Lung (tissue), 11 donors: ENCODE measurements at regions not wholly inside any gene's neighbourhood (a gene's known extent, or its start where the extent isn't known, plus 50 kb on each side); places are given as distances from the start of the nearest gene placed in this dataset.

Experiments
- ATAC-seq: fragments of 200-7000 bp; cut with Tn5 transposase; one replicate; pipeline ENCODE4 v1.9.1; 2020; ENCODE audit warnings: moderate number of reproducible peaks; ENCODE audit not compliant: insufficient read depth, low FRiP score
- DNase-seq, 3 donors: peaks; one replicate each; pipeline ENCODE4 v3.0.0-alpha.2; 2013 to 2017
- H3K27ac ChIP-seq, 2 donors: one replicate each; pipeline ENCODE4 v1.5.1; 2013; ENCODE audit warnings: mild to moderate bottlenecking in 2 of 2, moderate library complexity in 2 of 2, control low read depth in 1 of 2, inconsistent platforms in 1 of 2, low read depth in 1 of 2, low read length in 1 of 2
- H3K27me3 ChIP-seq, 3 donors: one replicate each; pipeline ENCODE4 v1.5.1; 2013; ENCODE audit warnings: low read length in 2 of 3; ENCODE audit not compliant: control insufficient read depth in 3 of 3, insufficient read depth in 3 of 3
- H3K36me3 ChIP-seq, 4 donors: one replicate each; pipeline ENCODE4 v1.5.1; 2013; ENCODE audit warnings: low read length in 4 of 4, mild to moderate bottlenecking in 1 of 4, moderate library complexity in 1 of 4; ENCODE audit not compliant: control insufficient read depth in 4 of 4, insufficient read depth in 4 of 4
- H3K4me1 ChIP-seq, 5 donors: one replicate each; pipeline ENCODE4 v1.5.1; 2013; ENCODE audit warnings: low read length in 5 of 5, mild to moderate bottlenecking in 2 of 5, moderate library complexity in 1 of 5; ENCODE audit not compliant: control insufficient read depth in 5 of 5, insufficient read depth in 5 of 5
- H3K4me3 ChIP-seq: one replicate; pipeline ENCODE4 v1.5.1; 2013; ENCODE audit warnings: mild to moderate bottlenecking, control low read depth, moderate library complexity
- H3K9ac ChIP-seq, 2 donors: one replicate each; pipeline ENCODE4 v1.5.1; 2013; ENCODE audit warnings: low read length in 2 of 2, control low read depth in 1 of 2; ENCODE audit not compliant: insufficient read depth in 1 of 2
- H3K9me3 ChIP-seq, 4 donors: one replicate each; pipeline ENCODE4 v1.5.1; 2013; ENCODE audit warnings: low read length in 3 of 4, mild to moderate bottlenecking in 1 of 4, moderate library complexity in 1 of 4; ENCODE audit not compliant: control insufficient read depth in 4 of 4, insufficient read depth in 3 of 4
- CTCF ChIP-seq: IDR thresholded peaks from 2 replicates; pipeline ENCODE4 v1.5.1; 2012; ENCODE audit warnings: mild to moderate bottlenecking; ENCODE audit errors: control extremely low read depth, extremely low read depth
- WGBS, 2 donors: extraction: QIAGEN DNeasy Blood & Tissue Kit; methylation state at CpG; one replicate each; pipeline ENCODE4 v1.1.7; 2013; 5-methylcytosine and 5-hydroxymethylcytosine counted together
- donor health status: control.
- donor health status: control.
- donor health status: Bipolar disorder and iron deficiency.
- donor health status: healthy.
- donor health status: DM: yes; HTN: yes; CAD: no.

- DNase-seq, result no peak
- Histone ChIP-seq H3K9ac (no peak overlapping the region), H3K36me3 (no peaks in the 10 kb centered on the region), H3K4me1 (peaks cover 0 to 9% (median 4%) of the 10 kb centered on the region in 5 donors), H3K4me3 (no peak overlapping the region), H3K9me3 (no peaks in the 10 kb centered on the region), H3K27ac (no peak overlapping the region), H3K27me3 (peaks cover 0 to 2% (median 0%) of the 10 kb centered on the region in 3 donors)
- ATAC-seq, result no peak
- no peak for TF ChIP-seq CTCF
- 90 to 94% methylated on average over 9 of the region's 9 CpGs for WGBS, 2 donors
These were observed 138.0 kb downstream of the SOCS6 start for GRCh38 chr18:70426818-70427217.

GRCh38 chr18:70425236-70425635 lies 136.4 kb downstream of the SOCS6 start:
- no peaks in the 10 kb centered on the region for H3K36me3 ChIP-seq
- no peak overlapping the region for H3K9ac ChIP-seq
- ATAC-seq (no peak), DNase-seq (no peak)
- no peak overlapping the region for H3K27ac ChIP-seq
- H3K27me3 ChIP-seq, result peaks cover 0 to 2% (median 2%) of the 10 kb centered on the region in 3 donors
- H3K9me3 ChIP-seq, result no peaks in the 10 kb centered on the region
- peaks cover 0 to 9% (median 8%) of the 10 kb centered on the region in 5 donors for H3K4me1 ChIP-seq
- 84 to 94% methylated on average over 3 of the region's 3 CpGs for WGBS, 2 donors
- no peak overlapping the region for H3K4me3 ChIP-seq
- TF ChIP-seq CTCF, result no peak

GRCh38 chr18:70423988-70424387 lies 135.1 kb downstream of the SOCS6 start:
- H3K27ac ChIP-seq, result no peak overlapping the region
- WGBS, 2 donors, result 56 to 76% methylated on average over 4 of the region's 4 CpGs

More at GRCh38 chr18:70423988-70424387, 135.1 kb downstream of the SOCS6 start:
- Histone ChIP-seq H3K27me3 (peaks cover 0 to 2% (median 2%) of the 10 kb centered on the region in 3 donors), H3K36me3 (no peaks in the 10 kb centered on the region), H3K4me1 (peaks cover 0 to 9% (median 8%) of the 10 kb centered on the region in 5 donors), H3K9ac (no peak overlapping the region), H3K9me3 (no peaks in the 10 kb centered on the region), H3K4me3 (no peak overlapping the region)
- DNase-seq (peak in 1 of 3 donors; percentile 25), ATAC-seq (no peak)
- no peak for TF ChIP-seq CTCF
